ENCODE measurements at regions not wholly inside any gene's neighbourhood (a gene's known extent, or its start where the extent isn't known, plus 50 kb on each side); places are given as distances from the start of the nearest gene placed in this dataset.
A peak's percentile ranks its signal among the peaks of the same experiment; 100 is the strongest.
"Not testable (repeated sequence)": the region's sequence is repeated elsewhere in the genome, so short reads cannot be mapped to it uniquely, and the experiment has no call there.

GRCh38 chr3:15993660-15994059 is 180.8 kb upstream of the GALNT15 start:
- DNase-seq: not testable (repeated sequence)

- not testable (repeated sequence) for DNase-seq
Observed at GRCh38 chr3:15996496-15996895, 178.0 kb upstream of the GALNT15 start.

- no peak for DNase-seq
Observed at GRCh38 chr3:15997274-15997943, 177.1 kb upstream of the GALNT15 start.

- DNase-seq: no peak
Observed at GRCh38 chr3:15998911-15999310, 175.6 kb upstream of the GALNT15 start.

- no peak for DNase-seq
Observed at GRCh38 chr3:16004812-16005211, 169.7 kb upstream of the GALNT15 start.

- DNase-seq: no peak
Observed at GRCh38 chr3:16011376-16011775, 163.1 kb upstream of the GALNT15 start.

GRCh38 chr3:16012086-16012485 is 162.4 kb upstream of the GALNT15 start:
- DNase-seq: no peak

- no peak for DNase-seq
Observed at GRCh38 chr3:16013568-16013967, 160.9 kb upstream of the GALNT15 start.

GRCh38 chr3:16021801-16022200 is 152.7 kb upstream of the GALNT15 start:
- not testable (repeated sequence) for DNase-seq

- DNase-seq: not testable (repeated sequence)
Observed at GRCh38 chr3:16023881-16024280, 150.6 kb upstream of the GALNT15 start.

GRCh38 chr3:16024548-16024947 is 149.9 kb upstream of the GALNT15 start:
- DNase-seq: no peak

GRCh38 chr3:16026753-16027152 is 147.7 kb upstream of the GALNT15 start:
- DNase-seq: no peak

GRCh38 chr3:16028604-16029003 is 145.9 kb upstream of the GALNT15 start:
- DNase-seq: no peak

GRCh38 chr3:16030342-16030741 is 144.1 kb upstream of the GALNT15 start:
- no peak for DNase-seq

GRCh38 chr3:16031434-16031833 is 143.0 kb upstream of the GALNT15 start:
- no peak for DNase-seq

GRCh38 chr3:16033889-16034687 is 140.4 kb upstream of the GALNT15 start:
- DNase-seq: no peak

GRCh38 chr3:16040991-16041390 is 133.5 kb upstream of the GALNT15 start:
- no peak for DNase-seq

- DNase-seq: peak; percentile 3 to 10
Observed at GRCh38 chr3:16048435-16049318, 125.8 kb upstream of the GALNT15 start.

- DNase-seq: no peak
Observed at GRCh38 chr3:16050641-16051467, 123.6 kb upstream of the GALNT15 start.

GRCh38 chr3:16051691-16052090 is 122.8 kb upstream of the GALNT15 start:
- no peak for DNase-seq

GRCh38 chr3:16052964-16053363 is 121.5 kb upstream of the GALNT15 start:
- DNase-seq: no peak

- DNase-seq: no peak
Observed at GRCh38 chr3:16053794-16054193, 120.7 kb upstream of the GALNT15 start.

Data from activated CD4-positive, alpha-beta T cell treated with anti-CD3 and anti-CD28 coated beads, Interleukin-2, amount 50 U/mL, for 4 hours (primary cell).